Erythroblast (primary cell): ENCODE measurements at regions not wholly inside any gene's neighbourhood (a gene's known extent, or its start where the extent isn't known, plus 50 kb on each side); places are given as distances from the start of the nearest gene placed in this dataset.

Experiments used
- GATA1 ChIP-seq: IDR thresholded peaks from 2 replicates; pipeline ENCODE4 v1.6.1; 2011; ENCODE audit warnings: low read depth, mild to moderate bottlenecking, control low read depth, low read length, moderate library complexity
- POLR2A ChIP-seq: IDR thresholded peaks from 2 replicates; pipeline ENCODE4 v1.6.1; 2011; ENCODE audit warnings: mild to moderate bottlenecking, low read length

DNA sequence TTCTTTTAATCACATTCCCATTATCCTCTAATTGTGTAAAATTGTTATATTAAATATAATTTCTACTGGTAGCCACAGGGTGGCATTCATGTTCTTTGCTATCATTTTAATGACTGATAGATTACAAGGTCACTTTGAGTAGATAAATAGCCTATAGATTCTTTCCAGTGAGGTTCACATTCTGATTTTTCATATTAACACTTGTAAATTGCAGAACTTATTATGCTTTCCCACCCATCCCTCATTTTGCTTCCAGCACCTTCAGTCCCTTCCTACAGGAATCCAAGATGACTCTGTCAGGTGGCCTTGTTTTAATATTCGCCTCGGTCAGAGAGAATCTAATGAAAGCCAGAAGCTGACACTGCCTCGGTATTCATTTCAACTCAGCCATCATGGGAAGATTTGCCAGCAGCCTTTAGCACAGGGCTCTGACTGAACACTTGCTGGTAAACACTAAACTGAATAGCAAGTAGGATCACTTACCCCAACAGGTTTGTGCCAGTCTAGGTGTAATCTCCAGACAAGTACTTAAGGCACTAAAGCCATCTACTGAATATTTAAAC, 101.2 kb upstream of the FSHR start:
- TF ChIP-seq POLR2A (no peak), GATA1 (no peak)
